Loucy (cell line): ENCODE measurements at regions not wholly inside any gene's neighbourhood (a gene's known extent, or its start where the extent isn't known, plus 50 kb on each side); places are given as distances from the start of the nearest gene placed in this dataset.

ENCODE experiments used
- H2AFZ ChIP-seq: fragments of 200-600 bp; sonication (generic); 2 replicates; pipeline ENCODE4 v1.6.0; 2016; ENCODE audit warnings: antibody characterized with exemption, mild to moderate bottlenecking, low read length, moderate library complexity
- H3F3A ChIP-seq: fragments of 200-600 bp; 2 replicates; pipeline ENCODE4 v1.6.0; 2016; ENCODE audit warnings: antibody characterized with exemption, low read depth, mild to moderate bottlenecking
- H3K27me3 ChIP-seq: fragments of 200-600 bp; sonication (generic); 2 replicates; pipeline ENCODE4 v1.6.1; 2014; ENCODE audit warnings: low read length, mild to moderate bottlenecking; ENCODE audit not compliant: insufficient read depth, poor library complexity, severe bottlenecking
- H3K36me3 ChIP-seq: fragments of 200-600 bp; sonication (generic); 2 replicates; pipeline ENCODE4 v1.6.1; 2016; ENCODE audit warnings: low read length; ENCODE audit not compliant: insufficient read depth
- H3K4me1 ChIP-seq: fragments of 200-600 bp; sonication (generic); 2 replicates; pipeline ENCODE4 v1.5.1; 2014; ENCODE audit warnings: low read length, mild to moderate bottlenecking; ENCODE audit not compliant: insufficient read depth, poor library complexity, severe bottlenecking
- H3K4me2 ChIP-seq: fragments of 200-600 bp; sonication (generic); 2 replicates; pipeline ENCODE4 v1.6.0; 2014; ENCODE audit warnings: antibody characterized with exemption, low read length, low read depth, mild to moderate bottlenecking; ENCODE audit not compliant: poor library complexity, severe bottlenecking
- H3K4me3 ChIP-seq: fragments of 200-600 bp; sonication (generic); 2 replicates; pipeline ENCODE4 v1.5.1; 2014; ENCODE audit warnings: low read length, mild to moderate bottlenecking, mixed read lengths; ENCODE audit not compliant: poor library complexity, severe bottlenecking
- H3K79me2 ChIP-seq: fragments of 200-600 bp; sonication (generic); 2 replicates; pipeline ENCODE4 v1.6.1; 2014; ENCODE audit warnings: low read length; ENCODE audit not compliant: insufficient read depth
- H3K9ac ChIP-seq: fragments of 200-600 bp; sonication (generic); 2 replicates; pipeline ENCODE4 v1.6.0; 2014; ENCODE audit warnings: mild to moderate bottlenecking, low read depth, low read length, moderate library complexity; ENCODE audit not compliant: poor library complexity, severe bottlenecking
- H3K9me2 ChIP-seq: fragments of 200-600 bp; sonication (generic); replicated peaks from 2 replicates; pipeline ENCODE4 v1.6.1; 2016; ENCODE audit warnings: low read depth, low read length, mixed read lengths
- H3K9me3 ChIP-seq: fragments of 200-600 bp; sonication (generic); 2 replicates; pipeline ENCODE4 v1.6.1; 2014; ENCODE audit warnings: mild to moderate bottlenecking, antibody characterized with exemption, low read length, low read depth; ENCODE audit not compliant: insufficient read depth
- H4K20me1 ChIP-seq: fragments of 200-600 bp; sonication (generic); 2 replicates; pipeline ENCODE4 v1.6.0; 2014; ENCODE audit warnings: antibody characterized with exemption, low read length, mild to moderate bottlenecking; ENCODE audit not compliant: insufficient read depth, poor library complexity, severe bottlenecking
- CTCF ChIP-seq: fragments of 200-600 bp; sonication (generic); conservative IDR thresholded peaks from 2 replicates; pipeline ENCODE4 v1.5.1; 2014; ENCODE audit warnings: mild to moderate bottlenecking, antibody characterized with exemption, low read length
- EZH2phosphoT487 ChIP-seq: fragments of 200-600 bp; IDR thresholded peaks from 2 replicates; pipeline ENCODE4 v1.6.1; 2018; ENCODE audit warnings: antibody characterized with exemption, mild to moderate bottlenecking, moderate library complexity, borderline replicate concordance

- H2AFZ ChIP-seq: no peak overlapping the region
- H3K4me2 ChIP-seq: no peak overlapping the region
- H3K9me3 ChIP-seq: no peaks in the 10 kb centered on the region
- H3F3A ChIP-seq: peaks cover 18% of the 10 kb centered on the region
- peaks cover 66% of the 10 kb centered on the region; the same call in 1 of the 2 replicates for H3K36me3 ChIP-seq
- TF ChIP-seq EZH2phosphoT487 (no peak), CTCF (no peak)
- peaks cover 14% of the 10 kb centered on the region for H3K4me1 ChIP-seq
- H3K79me2 ChIP-seq: peaks cover 16% of the 10 kb centered on the region; the same call in 1 of the 2 replicates
- peaks cover 37% of the 10 kb centered on the region for H4K20me1 ChIP-seq
- H3K4me3 ChIP-seq: no peak overlapping the region
- H3K27me3 ChIP-seq: no peaks in the 10 kb centered on the region
- no peak overlapping the region for H3K9ac ChIP-seq
- H3K9me2 ChIP-seq: no peaks in the 10 kb centered on the region
These were observed 209.4 kb downstream of the PTPRC start for GRCh38 chr1:198848206-198848605.

- no peaks in the 10 kb centered on the region for H3K27me3 ChIP-seq
- H3K9me3 ChIP-seq: no peaks in the 10 kb centered on the region
- no peak overlapping the region for H2AFZ ChIP-seq
- peaks cover 14% of the 10 kb centered on the region for H3K4me1 ChIP-seq
- no peak overlapping the region for H3K9ac ChIP-seq
- peaks cover 16% of the 10 kb centered on the region; the same call in 1 of the 2 replicates for H3K79me2 ChIP-seq
- H3K36me3 ChIP-seq: peaks cover 67% of the 10 kb centered on the region; the same call in 1 of the 2 replicates
- no peak overlapping the region for H3K4me2 ChIP-seq
- no peak overlapping the region for H3K4me3 ChIP-seq
- peaks cover 40% of the 10 kb centered on the region for H4K20me1 ChIP-seq
- TF ChIP-seq EZH2phosphoT487: no peak
- TF ChIP-seq CTCF: no peak
- H3K9me2 ChIP-seq: no peaks in the 10 kb centered on the region
- peaks cover 18% of the 10 kb centered on the region for H3F3A ChIP-seq
These were observed 209.8 kb downstream of the PTPRC start for GRCh38 chr1:198848649-198849048.

GRCh38 chr1:198849093-198849492 is 210.3 kb downstream of the PTPRC start:
- Histone ChIP-seq H3K4me1 (peaks cover 14% of the 10 kb centered on the region), H3K9ac (no peak overlapping the region), H2AFZ (no peak overlapping the region), H3K36me3 (peaks cover 72% of the 10 kb centered on the region; the same call in 1 of the 2 replicates), H3K9me2 (no peaks in the 10 kb centered on the region), H3K79me2 (peaks cover 21% of the 10 kb centered on the region), H3K4me3 (no peak overlapping the region), H3K4me2 (no peak overlapping the region), H3F3A (peaks cover 18% of the 10 kb centered on the region), H4K20me1 (peaks cover 44% of the 10 kb centered on the region), H3K27me3 (no peaks in the 10 kb centered on the region), H3K9me3 (no peaks in the 10 kb centered on the region)
- TF ChIP-seq CTCF: no peak
- no peak for TF ChIP-seq EZH2phosphoT487
